ENCODE measurements at regions not wholly inside any gene's neighbourhood (a gene's known extent, or its start where the extent isn't known, plus 50 kb on each side); places are given as distances from the start of the nearest gene placed in this dataset.
"Not testable (repeated sequence)": the region's sequence is repeated elsewhere in the genome, so short reads cannot be mapped to it uniquely, and the experiment has no call there.

DNA sequence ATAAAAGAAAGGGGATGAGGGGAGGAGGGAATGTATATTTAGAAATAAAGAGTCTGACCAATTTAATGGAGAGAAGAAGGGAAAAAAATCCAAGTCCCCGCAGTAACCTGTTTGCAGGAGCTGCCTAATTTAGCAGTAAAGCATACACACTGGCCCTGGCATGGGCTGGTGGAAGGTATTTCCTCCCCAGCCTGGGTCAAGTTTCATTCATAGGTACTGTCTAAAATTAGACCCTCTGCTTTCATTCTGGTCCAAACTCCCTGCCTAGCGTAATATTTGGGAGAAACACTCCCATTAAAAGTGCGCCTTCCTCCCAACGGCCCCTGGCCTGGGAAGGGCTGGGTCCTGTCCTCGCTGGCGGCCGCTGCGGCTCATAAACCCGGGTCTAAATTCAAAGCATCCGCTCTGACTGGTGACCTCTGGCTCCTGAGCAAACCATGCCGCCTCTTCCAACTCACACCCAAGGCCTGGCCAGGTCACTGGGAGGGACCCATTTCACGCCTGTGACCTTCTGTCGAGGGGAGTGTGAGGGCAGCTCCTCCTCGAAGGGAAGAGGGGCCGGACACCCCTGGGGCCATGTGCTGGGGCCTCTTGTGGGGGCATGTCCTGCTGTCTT, 123.2 kb downstream of the FGF18 start:
- no peak for DNase-seq

DNA sequence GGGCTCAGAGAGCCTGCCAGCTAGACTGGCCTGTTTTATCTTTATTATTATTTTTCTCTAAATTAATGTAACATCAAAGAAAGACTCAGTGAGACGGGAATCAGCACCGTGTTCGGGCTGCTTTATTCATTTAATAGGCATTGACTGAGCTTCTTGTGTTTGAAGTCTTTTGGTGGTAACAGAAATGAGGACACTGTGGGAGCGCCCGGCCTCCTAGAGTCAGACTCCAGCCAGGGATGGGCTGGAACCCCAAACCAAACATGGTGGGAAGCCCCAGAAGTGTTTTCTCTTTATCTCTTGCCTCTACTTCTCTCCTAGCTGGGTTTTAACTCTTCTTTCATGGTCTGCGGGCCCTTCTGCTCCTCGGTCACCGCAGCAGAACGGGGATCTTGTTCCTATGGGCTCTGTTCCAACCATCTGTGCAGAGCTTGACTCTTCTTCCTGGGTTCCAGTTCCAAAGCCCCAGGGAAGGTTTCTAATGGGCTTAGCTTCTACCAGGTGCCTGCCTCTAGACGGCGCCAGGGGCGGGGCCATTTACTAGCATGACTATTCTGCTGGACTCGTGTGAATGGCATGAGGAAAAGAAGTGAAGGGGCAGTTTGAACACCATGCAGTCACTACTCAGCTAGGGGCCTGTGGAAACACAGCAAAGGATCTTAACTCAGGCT, 123.8 kb downstream of the FGF18 start:
- DNase-seq = no peak

DNA sequence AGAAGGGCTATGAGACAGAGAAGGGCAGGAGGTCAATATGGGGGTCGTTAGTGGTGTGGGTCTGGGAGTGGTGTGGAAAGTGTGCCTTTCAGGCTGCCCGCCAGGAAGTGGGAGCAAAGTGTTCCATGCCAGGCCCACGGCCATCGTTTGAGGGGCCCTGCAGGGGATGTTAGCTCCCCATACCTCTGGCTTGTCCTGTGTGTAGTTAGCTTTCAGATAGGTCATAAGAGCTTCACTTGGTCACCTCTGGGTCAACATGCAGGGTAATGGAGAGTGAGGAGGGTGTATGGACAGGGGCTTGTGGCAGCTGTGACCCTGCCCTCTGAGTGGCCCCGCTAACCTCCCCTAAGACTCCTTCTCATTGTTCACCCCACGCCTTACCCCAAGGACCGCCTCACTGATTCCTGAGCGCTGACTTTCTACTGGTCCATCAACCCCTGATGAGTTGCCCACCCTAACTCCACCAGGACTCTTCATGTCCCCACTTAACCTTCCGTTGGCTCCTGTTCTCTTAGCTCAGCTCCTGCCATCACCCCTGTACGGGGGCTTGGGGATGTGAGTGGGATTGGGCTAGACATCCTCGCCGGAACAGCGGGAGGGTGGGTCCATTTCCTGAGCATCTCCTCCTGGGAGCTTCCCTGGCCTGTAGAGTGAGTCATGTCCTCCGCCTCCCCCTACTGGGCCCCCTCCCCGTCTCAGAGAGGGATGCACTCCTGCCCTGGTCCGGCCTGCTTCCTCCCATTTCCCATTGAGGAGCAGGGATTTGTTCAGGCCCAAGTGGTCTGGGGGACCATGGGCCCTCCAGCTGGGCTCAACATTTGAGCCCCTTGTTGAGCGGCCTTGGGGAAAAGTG, 125.7 kb downstream of the FGF18 start:
- no peak for DNase-seq

DNA sequence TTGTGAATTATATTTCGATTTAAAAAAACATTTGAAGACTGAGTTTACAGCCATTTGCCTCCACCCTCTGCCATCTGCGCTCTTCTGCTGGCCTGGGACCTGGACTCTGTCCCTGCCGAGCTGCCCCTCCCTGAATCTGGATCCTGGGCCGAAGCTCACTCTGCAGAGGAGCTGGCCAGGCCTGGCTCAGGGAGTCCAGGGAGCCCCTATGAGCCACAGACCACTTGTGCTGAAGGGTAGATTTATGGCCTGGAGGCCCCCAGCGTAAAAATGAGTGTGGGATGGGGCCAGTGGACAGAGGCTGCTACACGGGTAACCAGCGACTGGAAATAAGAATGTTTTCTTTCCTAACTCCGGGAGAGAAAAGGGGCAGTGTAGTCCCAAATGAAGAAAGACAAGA, 129.8 kb downstream of the FGF18 start:
- no peak for DNase-seq

DNA sequence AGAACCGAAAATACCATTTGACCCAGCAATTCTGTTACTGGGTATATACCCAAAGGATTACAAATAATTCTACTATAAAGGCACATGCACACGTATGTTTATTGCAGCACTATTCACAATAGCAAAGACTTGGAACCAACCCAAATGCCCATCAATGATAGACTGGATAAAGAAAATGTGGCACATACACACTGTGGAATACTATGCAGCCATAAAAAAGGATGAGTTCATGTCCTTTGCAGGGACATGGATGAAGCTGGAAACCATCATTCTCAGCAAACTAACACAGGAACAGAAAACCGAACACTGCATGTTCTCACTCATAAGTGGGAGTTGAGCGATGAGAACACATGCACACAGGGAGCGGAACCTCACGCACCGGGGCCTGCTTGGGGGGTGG, 134.4 kb downstream of the FGF18 start:
- not testable (repeated sequence) for DNase-seq

DNA sequence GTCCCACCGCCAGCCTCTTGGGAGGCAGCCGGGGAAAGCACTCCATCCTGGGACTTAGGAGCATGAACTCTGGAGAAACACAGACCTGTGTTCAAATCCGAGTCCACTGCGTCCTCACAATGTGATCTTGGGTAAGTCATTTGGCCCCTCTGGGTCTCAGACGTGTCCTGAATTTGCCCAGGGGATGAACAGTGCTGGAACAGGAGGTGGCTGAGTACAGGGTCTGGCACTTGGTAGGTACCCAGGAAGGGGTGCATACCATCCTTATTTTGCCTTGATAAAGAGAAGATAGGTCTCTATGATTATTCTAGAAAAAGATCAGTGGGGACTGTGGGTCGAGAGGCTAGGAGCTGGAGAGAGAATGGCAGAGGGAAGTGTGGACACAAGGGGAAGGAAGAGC, 135.7 kb downstream of the FGF18 start:
- DNase-seq = no peak

DNA sequence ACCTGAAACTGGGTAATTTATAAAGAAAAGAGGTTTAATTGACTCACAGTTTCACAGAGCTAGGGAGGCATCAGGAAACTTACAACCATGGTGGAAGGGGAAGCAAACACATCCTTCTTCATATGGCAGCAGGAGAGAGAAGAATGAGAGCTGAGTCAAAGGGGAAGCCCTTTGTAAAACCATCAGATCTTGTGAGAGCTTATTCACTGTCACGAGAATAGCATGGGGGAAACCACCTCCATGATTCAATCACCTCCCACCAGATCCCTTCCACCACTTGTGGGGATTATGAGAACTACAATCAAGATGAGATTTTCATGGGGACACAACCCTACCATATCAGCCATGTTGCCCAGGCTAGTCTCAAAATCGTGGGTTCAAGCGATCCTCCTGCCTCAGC, 143.4 kb downstream of the FGF18 start:
- DNase-seq = peak; percentile 2 to 9

DNA sequence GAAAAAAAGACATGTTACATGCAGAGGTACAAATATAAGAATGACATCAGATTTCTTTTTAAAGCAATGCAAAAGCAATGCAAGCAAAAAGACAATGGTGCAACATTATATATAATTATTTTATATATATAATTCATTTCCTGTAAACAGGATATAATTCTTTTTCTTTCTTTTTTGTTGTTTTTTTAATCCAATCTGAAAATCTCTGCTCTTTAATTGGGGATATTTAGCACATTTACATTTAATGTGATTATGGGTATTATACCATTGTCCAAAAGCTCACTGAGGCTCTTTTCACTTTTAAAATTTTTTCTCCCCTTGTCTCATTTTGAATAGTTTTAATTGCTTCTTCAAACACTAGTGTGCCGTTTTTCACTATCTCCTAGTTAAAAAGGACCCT, 148.9 kb downstream of the FGF18 start:
- no peak for DNase-seq

DNA sequence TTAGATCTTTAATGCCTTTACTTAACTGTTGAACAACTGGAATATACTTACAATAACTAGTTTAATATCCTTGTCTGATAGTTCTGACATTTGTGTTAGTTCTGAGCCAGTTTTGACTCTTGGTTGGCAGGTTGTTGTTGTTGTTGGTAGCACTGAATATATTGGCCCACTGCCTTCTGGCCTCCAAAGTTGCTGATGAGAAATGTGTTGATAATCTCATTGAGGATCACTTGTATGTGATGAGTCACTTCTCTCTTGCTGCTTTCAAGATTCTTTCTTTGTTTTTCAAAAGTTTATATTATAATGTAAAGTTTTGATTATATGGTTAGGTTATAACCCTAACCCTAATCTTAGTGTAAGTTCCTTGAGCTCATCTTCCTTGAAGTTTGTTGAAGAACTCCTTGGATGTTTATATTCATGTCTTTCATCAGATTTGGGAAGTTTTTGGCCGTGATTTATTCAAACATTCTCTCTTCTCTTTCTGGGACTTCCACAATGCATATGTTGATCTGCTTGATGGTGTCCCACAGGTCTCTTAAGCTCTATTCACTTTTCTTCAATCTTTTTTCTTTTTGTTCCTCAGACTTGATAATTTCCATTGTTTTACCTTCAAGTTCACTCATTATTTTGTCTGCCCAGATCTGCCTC, 149.7 kb downstream of the FGF18 start:
- no peak for DNase-seq

DNA sequence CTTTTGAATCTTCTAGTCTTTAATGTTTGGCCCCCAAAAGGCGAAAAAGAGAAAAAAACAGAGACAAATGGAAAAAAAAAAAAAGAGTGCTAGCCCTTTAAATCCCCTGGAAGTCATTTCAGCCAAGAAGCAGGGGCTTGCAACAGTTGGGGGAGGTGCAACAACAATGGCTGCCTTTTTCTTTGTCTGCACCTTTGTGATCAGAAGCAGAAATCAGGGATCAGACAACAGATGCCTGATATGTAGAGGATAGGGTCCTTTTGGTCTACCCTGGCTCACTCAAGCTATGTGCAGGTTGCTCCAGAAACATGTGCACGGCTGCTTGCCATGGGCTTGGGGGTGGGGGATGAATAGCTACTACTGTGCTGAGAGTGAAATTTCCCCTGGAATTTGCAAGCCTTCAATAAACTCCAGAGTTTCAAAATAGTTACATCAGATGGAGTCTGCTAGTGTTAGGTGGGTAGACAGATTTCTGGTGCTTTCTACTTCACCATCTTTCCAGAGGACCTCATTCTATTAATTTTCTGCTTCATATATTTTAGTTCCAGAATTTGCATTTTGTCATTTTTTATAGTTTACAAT, 150.9 kb downstream of the FGF18 start:
- DNase-seq = no peak

DNA sequence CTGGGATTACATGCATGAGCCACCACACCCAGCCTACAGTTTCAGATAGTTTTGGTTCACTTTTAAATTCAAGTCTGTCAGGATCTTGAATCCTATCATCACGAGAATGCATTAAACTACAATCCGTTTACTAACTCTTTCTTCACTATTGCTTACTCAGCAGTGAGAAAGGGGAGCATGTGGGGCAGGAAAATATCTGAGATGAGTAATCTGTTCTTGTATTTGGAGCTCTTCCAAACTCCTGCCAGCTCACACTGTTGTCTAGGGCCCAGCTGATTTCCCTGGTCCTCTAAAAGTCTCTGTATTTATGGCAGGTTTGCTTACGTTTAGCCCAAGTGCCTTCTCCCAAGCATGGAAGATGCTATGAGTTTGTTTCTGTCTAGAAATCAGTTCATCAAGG, 152.2 kb downstream of the FGF18 start:
- no peak for DNase-seq

DNA sequence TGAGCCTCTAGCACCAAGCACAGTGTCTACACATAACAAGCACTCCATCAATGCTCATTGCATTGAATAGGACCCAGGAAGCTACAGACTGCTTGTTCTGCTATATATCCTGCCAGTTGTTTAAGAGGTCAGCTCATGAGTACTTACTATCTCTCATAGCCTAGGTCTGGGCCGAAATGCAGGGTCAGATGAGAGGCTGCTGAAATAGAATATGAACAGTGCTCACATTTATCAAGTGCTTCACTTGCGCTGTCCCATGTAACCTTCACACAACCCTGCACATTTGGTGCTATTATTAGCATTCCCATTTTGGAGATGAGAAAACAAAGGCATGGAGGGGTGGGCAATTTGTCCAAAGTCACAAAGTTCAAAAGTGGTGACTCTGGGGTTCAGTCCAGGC, 153.6 kb downstream of the FGF18 start:
- DNase-seq = no peak

DNA sequence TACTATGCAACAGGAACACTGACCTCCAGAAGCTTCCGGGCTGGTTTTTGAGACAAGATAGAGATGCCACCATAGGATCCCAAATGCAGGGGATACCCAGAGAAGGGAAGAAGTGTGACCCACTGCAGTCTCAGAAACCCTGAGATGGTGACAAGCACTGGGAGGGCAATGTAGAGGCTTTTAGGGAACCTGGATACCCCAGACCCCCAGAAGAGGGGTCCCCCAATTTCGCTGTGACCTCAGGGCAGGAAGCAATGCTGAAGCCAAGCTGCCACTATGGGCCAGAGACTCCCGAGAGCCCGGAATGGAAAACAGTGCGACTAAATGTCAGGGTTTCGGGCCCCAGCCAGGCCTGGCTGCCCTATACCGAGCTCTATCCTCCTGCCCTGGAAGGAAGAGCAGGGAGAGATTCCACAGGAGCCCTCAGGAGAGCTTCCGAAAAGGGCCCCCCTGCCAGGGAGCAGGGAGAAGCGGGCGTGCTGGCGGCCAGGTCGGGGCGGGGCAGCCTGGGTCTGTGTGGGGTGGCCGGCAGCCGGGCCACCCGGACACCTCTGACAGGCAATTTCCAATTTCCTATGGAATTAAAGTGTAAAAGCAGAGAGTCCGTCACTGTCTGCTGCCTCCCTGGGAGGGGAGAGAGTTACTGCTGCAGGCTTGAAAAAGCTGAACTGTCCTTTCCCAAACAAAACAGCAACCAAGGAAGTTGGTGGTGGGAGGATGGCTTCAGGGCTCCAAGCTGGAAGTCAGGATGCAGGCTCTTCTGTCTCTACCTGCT, 154.2 kb downstream of the FGF18 start:
- DNase-seq = no peak

DNA sequence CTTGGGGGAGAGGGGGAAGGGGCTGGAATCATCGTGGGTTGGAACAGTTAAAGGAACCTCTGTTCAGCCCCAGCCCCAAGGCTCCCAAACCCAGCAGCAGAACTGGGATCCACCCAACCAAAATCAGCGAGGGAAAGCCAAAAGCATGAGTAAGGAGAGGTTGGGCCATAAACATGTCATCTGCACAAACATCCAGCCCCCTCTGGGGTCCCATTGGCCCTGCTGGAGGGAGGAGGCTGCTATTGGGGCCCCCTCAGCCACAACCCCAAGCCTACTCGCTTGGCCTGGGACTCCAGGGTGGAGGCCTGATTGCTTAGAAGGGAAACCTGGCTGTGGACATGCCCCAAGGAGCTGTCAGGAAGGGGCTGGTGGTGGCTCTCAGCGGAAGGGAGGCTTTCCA, 154.9 kb downstream of the FGF18 start:
- DNase-seq = no peak

DNA sequence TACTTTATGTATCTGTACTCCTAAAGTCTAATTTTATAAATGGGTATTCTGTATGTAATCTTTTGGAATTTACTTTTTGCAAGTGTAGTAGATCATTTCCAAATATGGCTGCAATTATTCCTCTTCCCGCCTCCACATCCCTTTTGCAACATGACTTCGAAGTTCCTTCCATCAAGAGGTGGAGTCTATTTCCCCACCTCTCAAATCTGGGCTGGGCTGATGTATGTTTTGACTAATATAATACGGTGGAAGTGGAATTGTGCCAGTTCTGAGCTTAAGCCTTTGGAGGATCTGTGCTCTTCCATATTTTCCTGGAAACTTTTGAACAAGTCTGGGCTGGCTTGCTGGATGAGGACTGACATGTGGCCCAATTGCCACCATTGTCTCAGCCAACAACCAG, 155.9 kb downstream of the FGF18 start:
- DNase-seq = no peak

DNA sequence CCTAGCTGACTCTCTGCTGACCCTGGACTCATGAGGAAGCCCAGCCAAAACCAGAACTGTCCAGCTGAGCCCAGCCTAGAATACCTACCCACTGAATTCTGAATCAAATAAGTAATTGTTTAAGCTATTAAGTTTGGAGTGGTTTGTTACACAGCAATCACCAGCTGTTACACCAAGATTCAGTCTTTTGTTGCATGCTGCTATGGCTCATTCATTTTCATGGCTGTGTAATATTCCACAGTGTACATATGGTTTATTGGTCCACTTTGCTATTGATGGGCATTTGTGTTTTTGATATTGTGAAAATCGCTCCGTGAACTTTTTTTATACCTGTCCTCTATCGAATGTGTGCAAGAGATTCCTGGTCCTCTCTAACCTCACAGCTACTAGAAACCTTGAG, 156.4 kb downstream of the FGF18 start:
- no peak for DNase-seq

DNA sequence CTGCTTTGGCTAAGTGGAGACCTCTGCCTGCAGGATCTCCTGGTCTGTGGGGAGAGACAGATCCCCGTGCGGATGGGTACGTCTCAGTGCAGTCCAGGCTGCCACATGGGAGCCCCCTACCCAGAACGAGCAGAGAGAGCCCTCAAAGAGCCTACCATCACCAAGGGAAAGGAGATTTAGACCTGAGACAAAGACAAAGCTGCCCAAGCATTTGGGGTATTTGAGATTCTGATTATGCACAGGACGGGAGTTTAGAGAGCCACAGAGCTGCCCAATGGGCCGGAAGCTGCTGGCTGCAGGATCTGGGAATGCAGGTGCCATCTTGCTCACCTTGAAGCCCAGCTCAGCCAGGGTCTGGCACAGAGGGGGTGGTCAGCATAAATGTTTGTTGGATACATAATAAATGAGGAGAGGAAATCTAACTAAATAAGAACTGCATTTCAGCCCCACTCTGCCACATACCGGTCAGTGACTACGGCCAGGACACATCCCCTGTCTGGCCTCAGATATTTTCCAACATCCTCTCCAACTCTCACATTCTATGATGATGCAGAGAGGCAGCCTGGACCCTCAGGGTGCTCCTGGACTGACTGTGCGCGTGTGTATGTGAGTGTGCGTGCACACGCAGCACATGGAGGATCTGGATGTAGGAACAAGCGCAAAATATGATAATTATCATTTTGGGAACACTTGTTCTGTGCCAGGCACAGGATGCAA, 157.8 kb downstream of the FGF18 start:
- no peak for DNase-seq

DNA sequence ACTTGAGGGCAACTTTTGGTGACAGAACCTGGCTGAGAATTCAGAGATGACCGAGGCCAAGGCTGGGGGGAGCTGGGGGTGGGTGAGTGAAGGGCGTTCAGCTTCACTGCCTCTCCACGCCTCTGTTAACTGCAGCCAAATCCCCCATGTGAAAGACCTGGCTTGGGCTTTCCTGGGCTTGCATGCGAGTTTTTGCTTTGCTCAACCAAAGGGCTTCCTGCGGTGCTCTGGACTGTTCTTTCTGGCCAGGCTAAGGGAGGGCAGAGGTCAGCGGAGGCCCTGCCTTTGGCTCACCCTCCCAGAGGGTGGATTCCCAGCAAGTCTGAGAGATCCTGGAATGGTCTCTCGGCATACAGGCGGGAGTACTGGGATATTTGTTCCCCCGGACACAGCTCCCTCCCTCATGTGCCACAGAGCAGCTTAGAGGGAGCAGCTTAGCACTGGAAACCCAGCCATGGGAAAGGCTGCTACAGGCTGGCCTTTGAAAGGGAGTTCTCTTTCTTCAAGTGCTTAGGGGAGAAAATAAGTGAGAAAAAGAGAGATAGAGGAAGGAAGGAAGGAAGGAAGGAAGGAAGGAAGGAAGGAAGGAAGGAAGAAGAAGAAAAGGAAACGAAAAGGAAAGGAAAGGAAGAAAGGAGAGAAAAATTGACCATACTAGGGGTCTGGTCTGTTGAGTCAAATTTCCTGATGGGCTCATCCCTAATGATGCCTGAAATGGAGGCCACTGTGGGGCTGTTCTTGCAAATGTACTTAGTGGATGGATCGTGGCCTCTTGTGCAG, 158.8 kb downstream of the FGF18 start:
- no peak for DNase-seq

DNA sequence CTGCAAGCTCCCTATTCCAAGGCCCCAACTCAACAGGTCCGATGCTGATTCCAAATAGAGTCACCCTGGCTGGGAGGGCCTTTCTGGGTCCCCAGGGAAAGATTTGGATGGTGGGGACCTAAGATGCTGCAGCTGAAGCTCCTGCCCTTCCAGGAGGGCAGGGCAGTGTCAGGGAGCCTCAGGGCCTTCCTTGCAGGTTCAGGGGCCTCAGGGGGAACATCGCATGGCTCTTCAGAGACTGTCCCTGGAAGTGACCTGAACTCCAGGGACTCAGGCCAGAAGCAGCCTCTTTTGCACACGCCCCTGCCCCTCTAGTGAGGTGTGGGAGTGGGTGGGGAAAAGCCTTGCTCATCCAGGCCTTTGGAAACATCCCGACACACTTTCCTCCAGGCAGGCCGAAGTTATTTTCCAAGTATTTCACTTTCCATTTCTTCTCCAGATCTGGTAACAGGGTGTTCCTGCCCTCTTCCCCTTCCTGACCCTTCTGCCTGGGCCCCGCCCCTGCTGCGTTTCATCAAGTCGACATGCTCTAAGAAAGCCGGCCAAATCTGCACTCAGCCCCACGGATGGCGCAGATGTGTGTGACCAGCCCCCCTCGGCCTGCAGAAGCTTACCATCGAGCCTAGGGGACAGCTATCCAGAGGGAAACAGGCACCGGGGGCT, 159.5 kb downstream of the FGF18 start:
- no peak for DNase-seq

DNA sequence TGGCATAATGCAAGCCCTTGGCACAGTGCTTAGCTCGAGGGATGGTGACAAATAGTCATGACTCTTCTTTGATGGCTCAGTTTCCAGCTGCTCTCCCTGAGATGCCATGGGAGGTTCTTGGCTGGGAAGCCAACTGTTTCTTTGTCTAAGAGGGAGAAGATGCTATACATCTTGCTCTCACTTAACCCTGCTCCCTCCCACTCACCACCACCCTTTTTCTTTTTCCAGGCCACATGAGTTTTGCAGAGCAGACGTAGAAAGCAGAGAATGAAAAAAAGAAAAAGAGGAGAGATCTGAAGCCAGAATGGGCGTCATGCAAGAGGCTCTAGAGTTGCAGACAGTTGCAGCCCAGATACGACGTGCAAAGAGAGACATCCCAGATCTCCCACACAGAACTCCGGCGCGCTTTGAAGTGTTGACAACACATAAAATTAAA, 160.5 kb downstream of the FGF18 start:
- no peak for DNase-seq

All from activated CD4-positive, alpha-beta T cell treated with anti-CD3 and anti-CD28 coated beads, Interleukin-2, amount 50 U/mL, for 48 hours (primary cell).